ENCODE measurements at regions not wholly inside any gene's neighbourhood (a gene's known extent, or its start where the extent isn't known, plus 50 kb on each side); places are given as distances from the start of the nearest gene placed in this dataset.

DNA sequence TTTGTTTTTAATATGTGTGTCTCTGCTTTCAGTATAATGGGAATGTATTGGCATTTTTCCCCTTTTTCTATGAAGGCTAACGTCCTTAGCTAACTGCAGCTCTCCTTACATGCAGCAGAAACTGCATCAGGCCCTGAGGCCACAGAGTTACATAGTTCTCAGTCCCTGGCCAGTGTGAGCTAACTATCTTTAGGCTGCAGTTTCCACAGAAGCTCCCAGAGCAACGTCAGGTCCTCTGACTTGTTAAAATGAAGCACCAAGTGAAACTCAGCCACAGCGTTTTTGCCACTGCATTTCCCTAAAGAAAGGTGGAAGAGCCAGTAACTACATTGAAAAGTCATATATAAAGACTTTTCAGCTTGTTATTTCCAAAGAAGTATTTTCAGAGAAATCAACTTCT is 244.7 kb downstream of the CBLN4 start:
- no peak for TF ChIP-seq PML (IDR thresholded peaks at IDR 0.05; ENCODE audit: low read length)
- TF ChIP-seq, protein P1, sequence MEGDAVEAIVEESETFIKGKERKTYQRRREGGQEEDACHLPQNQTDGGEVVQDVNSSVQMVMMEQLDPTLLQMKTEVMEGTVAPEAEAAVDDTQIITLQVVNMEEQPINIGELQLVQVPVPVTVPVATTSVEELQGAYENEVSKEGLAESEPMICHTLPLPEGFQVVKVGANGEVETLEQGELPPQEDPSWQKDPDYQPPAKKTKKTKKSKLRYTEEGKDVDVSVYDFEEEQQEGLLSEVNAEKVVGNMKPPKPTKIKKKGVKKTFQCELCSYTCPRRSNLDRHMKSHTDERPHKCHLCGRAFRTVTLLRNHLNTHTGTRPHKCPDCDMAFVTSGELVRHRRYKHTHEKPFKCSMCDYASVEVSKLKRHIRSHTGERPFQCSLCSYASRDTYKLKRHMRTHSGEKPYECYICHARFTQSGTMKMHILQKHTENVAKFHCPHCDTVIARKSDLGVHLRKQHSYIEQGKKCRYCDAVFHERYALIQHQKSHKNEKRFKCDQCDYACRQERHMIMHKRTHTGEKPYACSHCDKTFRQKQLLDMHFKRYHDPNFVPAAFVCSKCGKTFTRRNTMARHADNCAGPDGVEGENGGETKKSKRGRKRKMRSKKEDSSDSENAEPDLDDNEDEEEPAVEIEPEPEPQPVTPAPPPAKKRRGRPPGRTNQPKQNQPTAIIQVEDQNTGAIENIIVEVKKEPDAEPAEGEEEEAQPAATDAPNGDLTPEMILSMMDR (IDR thresholded peaks at IDR 0.05 in 2 of 3, conservative IDR thresholded peaks at IDR 0.05 in 1 of 3; ENCODE audit: control insufficient read depth in 2 of 3, extremely low read depth in 1 of 3, insufficient read depth in 1 of 3, low read depth in 3 of 3, low read length in 3 of 3) = no peak
- TF ChIP-seq, protein P2, sequence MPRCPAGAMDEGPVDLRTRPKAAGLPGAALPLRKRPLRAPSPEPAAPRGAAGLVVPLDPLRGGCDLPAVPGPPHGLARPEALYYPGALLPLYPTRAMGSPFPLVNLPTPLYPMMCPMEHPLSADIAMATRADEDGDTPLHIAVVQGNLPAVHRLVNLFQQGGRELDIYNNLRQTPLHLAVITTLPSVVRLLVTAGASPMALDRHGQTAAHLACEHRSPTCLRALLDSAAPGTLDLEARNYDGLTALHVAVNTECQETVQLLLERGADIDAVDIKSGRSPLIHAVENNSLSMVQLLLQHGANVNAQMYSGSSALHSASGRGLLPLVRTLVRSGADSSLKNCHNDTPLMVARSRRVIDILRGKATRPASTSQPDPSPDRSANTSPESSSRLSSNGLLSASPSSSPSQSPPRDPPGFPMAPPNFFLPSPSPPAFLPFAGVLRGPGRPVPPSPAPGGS (IDR thresholded peaks at IDR 0.05; ENCODE audit: borderline replicate concordance, insufficient read depth, low read depth, low read length, poor library complexity, severe bottlenecking) = no peak
- no peak for TF ChIP-seq NRF1 (conservative IDR thresholded peaks at IDR 0.05; ENCODE audit: low read depth, low read length)
- no peak for TF ChIP-seq ASH2L (IDR thresholded peaks at IDR 0.05; ENCODE audit: borderline replicate concordance, low read depth)
- no peak for TF ChIP-seq JUND (IDR thresholded peaks at IDR 0.05; ENCODE audit: low read depth, low read length)
- no peak for TF ChIP-seq CREM (IDR thresholded peaks at IDR 0.05; ENCODE audit: low read depth)

All from GM12878 (cell line).